ENCODE measurements at regions not wholly inside any gene's neighbourhood (a gene's known extent, or its start where the extent isn't known, plus 50 kb on each side); places are given as distances from the start of the nearest gene placed in this dataset.
"Not testable (repeated sequence)": the region's sequence is repeated elsewhere in the genome, so short reads cannot be mapped to it uniquely, and the experiment has no call there.

DNA sequence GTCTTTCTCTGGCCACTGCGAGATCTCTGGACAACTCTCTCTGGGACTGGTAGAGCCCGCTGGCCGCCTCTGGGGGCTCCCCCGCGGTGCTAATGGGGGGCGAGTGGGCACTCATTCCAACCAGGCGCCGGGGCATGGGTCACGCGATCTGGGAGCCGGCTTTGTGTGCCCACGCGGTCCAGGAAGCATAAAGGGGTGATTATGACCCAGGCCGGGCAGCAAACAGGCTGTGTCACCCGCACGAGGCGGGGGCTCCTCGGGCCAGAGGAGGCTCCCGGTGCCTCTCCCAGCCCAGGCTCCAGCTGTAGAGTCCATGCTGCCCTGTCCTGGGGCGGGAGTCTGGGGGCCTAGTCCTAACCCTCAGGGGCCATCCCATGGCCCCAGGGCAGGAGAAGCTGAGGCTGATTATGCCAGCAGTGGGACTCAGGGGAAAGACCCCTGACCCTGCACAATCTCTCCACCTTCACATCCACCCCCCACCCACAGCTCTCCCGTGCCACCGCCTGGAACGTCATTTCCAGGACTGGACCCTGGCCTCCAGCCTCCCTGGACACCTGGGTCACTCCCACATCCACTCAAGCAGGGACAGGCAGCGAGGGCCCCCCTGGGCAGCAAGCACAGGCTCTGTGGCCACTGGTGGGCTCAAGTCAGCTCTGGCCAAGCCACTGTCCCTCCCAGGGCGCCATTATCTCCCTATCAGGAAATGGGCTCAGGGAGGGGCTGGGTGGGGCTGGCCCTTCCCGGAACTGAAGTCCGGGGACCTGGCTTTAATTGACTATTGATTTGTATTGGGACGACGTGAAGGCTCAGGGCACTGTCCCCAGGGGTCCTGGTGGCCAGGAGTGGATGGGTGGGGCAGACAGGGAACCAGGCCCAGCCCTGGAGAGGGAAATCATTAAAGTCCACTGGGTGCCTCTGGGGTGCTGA is 50.0 kb downstream of the PTPRS start:
- no peak for DNase-seq

- DNase-seq = no peak
Measured at GRCh38 chr19:5289060-5289990, 51.3 kb downstream of the PTPRS start.

DNA sequence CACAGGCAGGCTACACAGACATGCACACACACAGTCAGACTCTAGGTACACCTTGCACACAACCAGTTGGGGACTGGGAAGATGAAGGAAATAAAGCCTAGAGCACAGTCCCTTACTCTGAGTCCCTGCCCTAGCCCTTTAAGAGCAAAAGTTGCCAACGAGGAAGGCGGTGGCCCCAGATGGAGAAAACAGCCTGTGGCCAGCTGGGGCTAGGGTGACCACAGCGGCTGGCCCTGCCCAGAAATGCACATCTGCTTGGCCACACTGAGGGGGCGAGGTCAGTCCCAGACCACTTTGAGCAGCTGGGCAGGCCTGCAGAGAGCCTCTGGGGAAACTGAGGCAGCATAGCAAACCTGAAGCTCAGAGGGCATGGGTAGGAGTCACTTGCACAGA is 52.3 kb downstream of the PTPRS start:
- no peak for DNase-seq

DNA sequence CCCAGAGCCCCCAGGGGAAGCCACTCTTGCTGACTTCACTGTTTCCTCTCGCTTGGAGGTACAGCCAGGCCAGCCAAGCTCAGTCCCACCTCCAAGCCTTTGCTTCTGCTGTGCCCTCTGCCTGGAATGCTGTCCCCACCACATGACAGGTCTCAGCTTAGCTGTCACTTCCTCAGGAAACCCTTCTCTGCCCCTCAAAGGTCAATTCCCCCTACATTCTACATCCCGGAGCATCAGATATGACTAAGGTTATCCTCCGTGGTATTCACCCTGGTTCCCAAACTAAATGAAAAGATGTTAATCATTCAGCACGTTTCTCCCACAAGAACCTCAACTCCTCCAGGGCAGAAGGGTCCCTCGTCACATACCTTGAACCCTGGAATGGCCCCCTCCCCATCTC is 53.5 kb downstream of the PTPRS start:
- DNase-seq = no peak

- DNase-seq = no peak
Measured at GRCh38 chr19:5286465-5287029, 54.1 kb downstream of the PTPRS start.

GRCh38 chr19:5285955-5286354 is 54.7 kb downstream of the PTPRS start:
- no peak for DNase-seq

- DNase-seq = no peak
Measured at GRCh38 chr19:5285311-5285710, 55.3 kb downstream of the PTPRS start.

GRCh38 chr19:5282901-5283300 is 57.7 kb downstream of the PTPRS start:
- no peak for DNase-seq

- no peak for DNase-seq
Measured at GRCh38 chr19:5281588-5281987, 59.0 kb downstream of the PTPRS start.

DNA sequence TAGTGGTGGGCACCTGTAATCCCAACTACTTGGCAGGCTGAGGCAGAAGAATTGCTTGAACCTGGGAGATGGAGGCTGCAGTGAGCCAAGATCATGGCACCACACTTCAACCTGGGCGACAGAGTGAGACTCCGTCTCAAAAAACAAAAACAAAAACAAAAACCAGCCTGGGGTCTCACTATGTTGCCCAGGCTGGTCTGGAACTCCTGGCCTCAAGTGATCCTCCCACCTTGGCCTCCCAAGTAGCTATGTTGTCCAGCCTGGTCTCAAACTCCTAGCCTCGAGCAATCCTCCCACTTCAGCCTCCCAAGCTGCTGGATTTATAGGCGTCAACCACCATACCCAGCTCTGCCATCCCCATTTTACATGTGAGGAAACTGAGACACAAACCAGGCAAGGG is 64.9 kb downstream of the PTPRS start:
- DNase-seq = not testable (repeated sequence)

DNA sequence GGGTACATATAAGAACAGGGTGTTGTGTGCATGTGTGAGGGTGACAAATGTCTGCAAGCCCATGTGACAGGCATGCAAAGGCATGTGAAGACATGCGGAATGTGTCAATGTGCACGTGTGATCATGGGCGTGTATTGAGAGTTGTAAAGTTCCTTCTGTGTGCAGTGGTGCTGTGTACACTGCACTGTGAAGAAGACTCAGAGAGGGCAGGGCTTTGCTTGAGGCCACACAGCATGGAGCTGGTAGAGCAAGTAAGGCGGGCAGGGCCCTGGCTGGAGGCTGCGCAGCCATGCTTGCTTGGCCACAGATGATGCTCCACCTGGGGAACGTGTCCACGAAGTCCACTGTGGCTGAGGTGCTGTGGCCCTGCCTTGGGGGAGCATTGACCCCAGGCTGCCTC is 66.8 kb downstream of the PTPRS start:
- DNase-seq = no peak

DNA sequence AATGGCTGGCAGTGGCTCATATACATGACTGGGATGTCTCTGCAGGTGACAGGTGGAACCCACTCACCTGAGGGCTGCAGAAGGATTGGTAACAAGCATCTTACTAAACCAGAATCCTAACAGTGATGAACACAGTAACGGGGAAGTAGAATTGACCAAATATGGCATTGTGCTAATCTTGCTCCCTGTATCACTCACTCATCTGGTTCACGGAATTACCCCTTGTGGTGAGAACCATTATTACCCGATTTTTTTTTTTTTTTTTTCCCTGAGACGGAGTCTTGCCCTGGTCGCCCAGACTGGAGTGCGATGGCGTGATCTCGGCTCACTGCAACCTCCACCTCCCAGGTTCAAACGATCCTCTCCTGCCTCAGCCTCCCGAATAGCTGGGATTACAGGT is 69.5 kb downstream of the PTPRS start:
- DNase-seq = no peak

- no peak for DNase-seq
Measured at GRCh38 chr19:5269926-5270325, 70.7 kb downstream of the PTPRS start.

DNA sequence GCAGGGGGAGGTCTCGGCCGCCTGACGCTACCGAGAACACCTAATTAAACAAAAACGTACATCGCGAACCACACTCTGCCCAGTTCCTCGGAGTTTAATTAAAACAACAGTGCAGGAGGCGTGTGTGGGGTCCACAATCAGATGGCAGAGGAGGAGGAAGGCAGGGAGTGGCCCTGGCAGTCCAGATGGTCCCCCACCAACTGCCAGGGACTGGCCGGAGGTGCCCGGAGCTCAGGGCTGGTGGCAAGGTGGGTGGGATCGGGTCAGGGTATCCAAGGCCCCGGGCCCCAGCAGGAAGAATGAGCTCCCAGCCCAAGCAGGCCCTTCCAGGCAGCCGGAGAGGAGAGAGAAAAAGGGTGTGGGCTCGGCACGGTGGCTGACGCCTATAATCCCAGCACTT is 71.3 kb downstream of the PTPRS start:
- DNase-seq = no peak

GRCh38 chr19:5268801-5269200 is 71.8 kb downstream of the PTPRS start:
- no peak for DNase-seq

GRCh38 chr19:5265260-5265659 is 75.4 kb downstream of the PTPRS start:
- no peak for DNase-seq

DNA sequence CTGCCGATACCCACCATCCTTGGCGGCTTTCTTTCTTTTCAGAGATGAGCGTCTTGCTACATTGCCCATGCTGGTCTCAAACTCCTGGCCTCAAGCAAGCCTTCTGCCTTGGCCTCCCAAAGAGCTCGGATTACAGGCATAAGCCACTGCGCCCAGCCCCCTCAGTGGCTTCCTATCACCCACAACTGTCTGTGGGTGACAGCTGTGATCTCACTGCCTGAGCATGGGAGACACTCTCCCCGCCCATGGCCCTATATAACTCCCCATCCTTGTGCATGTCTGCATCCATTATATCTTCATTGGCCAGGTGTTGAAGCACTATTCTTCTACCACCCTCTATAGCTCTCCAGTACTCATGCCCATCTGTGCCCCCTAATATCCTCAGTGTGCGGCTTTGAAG is 76.2 kb downstream of the PTPRS start:
- no peak for DNase-seq

DNA sequence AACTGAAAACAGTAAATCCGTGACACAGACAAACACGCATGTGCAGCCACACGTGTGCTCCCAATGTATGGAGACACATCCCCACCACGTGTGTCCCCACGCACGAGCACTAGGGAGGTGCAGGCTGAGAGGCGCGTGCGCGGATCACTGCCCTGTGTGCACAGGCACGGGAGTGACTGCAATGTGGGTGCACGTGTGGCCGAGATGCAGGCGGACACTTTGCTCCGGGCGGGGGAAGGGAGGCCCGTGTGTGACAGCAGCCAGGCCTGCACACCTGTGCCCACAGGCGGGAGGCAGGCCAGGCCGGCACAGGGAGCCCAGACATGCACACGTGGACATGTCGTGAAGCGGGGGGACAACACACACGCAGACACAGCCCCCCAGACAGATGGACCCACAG is 77.0 kb downstream of the PTPRS start:
- DNase-seq = no peak

GRCh38 chr19:5262721-5263120 is 77.9 kb downstream of the PTPRS start:
- DNase-seq = no peak

- DNase-seq = no peak
Measured at GRCh38 chr19:5261156-5261890, 79.3 kb downstream of the PTPRS start.

DNA sequence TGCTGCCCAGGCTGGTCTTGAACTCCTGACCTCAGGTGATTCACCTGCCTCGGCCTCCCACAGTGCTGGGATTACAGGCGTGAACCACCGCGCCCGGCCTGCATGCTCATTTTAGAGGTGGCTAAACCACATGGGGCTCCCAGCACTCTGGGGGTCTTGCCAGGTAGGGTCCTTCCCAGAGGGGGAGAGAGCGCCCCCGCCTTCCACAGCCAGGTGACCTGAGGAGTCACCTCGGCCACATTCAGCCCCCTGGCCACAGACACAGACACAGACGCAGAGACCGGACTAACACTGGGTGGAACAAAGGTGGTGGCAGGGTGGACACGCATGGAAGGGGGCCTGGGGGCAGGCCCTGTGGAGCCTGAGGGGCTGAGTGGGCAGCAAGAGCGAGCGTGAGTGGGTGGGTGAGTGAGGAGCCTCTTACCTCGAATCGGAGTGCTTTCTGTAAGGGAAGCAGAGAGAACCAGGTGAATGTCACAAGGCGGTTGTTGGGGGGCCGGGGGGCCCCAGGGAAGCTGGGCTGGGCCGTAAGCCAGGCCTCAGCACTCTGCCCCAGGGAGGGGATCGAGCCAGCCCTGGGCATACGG is 80.1 kb downstream of the PTPRS start:
- no peak for DNase-seq

DNA sequence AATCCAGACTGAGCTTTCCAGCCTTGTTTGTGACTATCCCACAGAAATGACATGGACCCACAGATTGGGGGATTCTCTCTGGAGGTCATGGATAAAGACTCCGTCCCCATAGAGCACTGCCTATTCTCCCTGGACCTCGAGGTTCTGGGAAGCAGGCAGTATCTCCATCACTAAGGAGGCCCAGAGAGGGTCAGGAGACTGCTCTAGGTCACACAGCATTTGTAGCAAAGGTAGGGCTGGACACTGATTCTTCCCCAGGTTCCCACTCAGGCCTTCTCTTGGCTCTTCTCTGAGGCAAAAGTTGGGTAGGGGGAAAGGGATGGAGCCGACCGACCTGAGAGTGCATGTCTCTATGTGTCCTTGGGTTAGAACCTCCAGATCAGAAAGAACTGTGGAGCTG is 80.9 kb downstream of the PTPRS start:
- no peak for DNase-seq

Measured in fibroblast of skin of right quadriceps (primary cell).